22Rv1 (cell line): ENCODE measurements at regions not wholly inside any gene's neighbourhood (a gene's known extent, or its start where the extent isn't known, plus 50 kb on each side); places are given as distances from the start of the nearest gene placed in this dataset.

Experiments used
- CTCF ChIP-seq: fragments of 450-650 bp; IDR thresholded peaks from 2 replicates; pipeline ENCODE4 v1.5.1; 2017; ENCODE audit warnings: mild to moderate bottlenecking
- ZFX ChIP-seq: fragments of 450-650 bp; IDR thresholded peaks from 2 replicates; pipeline ENCODE4 v1.6.1; 2017; ENCODE audit warnings: antibody characterized with exemption, borderline replicate concordance

- TF ChIP-seq CTCF (no peak), ZFX (no peak)
These were observed 319.3 kb upstream of the ADAMTSL1 start for GRCh38 chr9:18154661-18155060.
